ENCODE measurements at regions not wholly inside any gene's neighbourhood (a gene's known extent, or its start where the extent isn't known, plus 50 kb on each side); places are given as distances from the start of the nearest gene placed in this dataset.

- peak; percentile 27 to 65 (median 27) for TF ChIP-seq CTCF (IDR thresholded peaks at IDR 0.05)
- no peak for TF ChIP-seq POLR2A (IDR thresholded peaks at IDR 0.05)
Measured at GRCh38 chr9:12464910-12465512, 228.2 kb upstream of the TYRP1 start.
